IMR-90 (cell line): ENCODE measurements at regions not wholly inside any gene's neighbourhood (a gene's known extent, or its start where the extent isn't known, plus 50 kb on each side); places are given as distances from the start of the nearest gene placed in this dataset.

ENCODE experiments used
- ATAC-seq: fragments of 200-7000 bp; cut with Tn5 transposase; 2 replicates; pipeline ENCODE4 v1.9.1; 2020; ENCODE audit warnings: low read depth, mild to moderate bottlenecking, moderate library complexity
- BruUV-seq: library from RNA; stranded (reverse); fragments of 400-500 nt; replicated peaks from 2 replicates; lab custom pipeline; 2021; lab: Mats Ljungman, UMichigan
- CTCF ChIA-PET: fragments of 300-600 bp; formaldehyde crosslinking; extraction: SDS; loops from one replicate; lab custom pipeline; 2021; ENCODE audit warnings: antibody characterized with exemption; lab: Yijun Ruan, JAX
- POLR2A ChIA-PET: fragments of 300-600 bp; sonication (Branson Sonifier 250); formaldehyde crosslinking; loops from one replicate; lab custom pipeline; 2022; ENCODE audit warnings: antibody characterized with exemption; ENCODE audit not compliant: unreplicated experiment; lab: Charles Lee
- DNase-seq: peaks from one replicate; pipeline ENCODE4 v3.0.0; 2013
- H2AFZ ChIP-seq: replicated peaks from 2 replicates; pipeline ENCODE3; 2013; ENCODE audit warnings: low read length, mild to moderate bottlenecking; ENCODE audit not compliant: poor library complexity
- H2AK5ac ChIP-seq: 2 replicates; pipeline ENCODE4 v1.6.1; 2013; ENCODE audit warnings: low read depth, low read length, inconsistent platforms
- H2AK9ac ChIP-seq: replicated peaks from 2 replicates; pipeline ENCODE3; 2013; ENCODE audit warnings: mild to moderate bottlenecking, low read depth, low read length, moderate library complexity; ENCODE audit not compliant: poor library complexity
- H2BK120ac ChIP-seq: 2 replicates; pipeline ENCODE4 v1.6.1; 2013; ENCODE audit warnings: low read depth, low read length, inconsistent platforms
- H2BK15ac ChIP-seq: 3 replicates; pipeline ENCODE4 v1.6.1; 2013; ENCODE audit warnings: low read depth, low read length, inconsistent platforms
- H2BK20ac ChIP-seq: 2 replicates; pipeline ENCODE4 v1.6.1; 2013; ENCODE audit warnings: low read depth, mild to moderate bottlenecking, inconsistent platforms, low read length, moderate library complexity
- H2BK5ac ChIP-seq: 2 replicates; pipeline ENCODE4 v1.6.1; 2013; ENCODE audit warnings: mild to moderate bottlenecking, low read depth, low read length, inconsistent platforms; ENCODE audit not compliant: poor library complexity, severe bottlenecking
- H3K14ac ChIP-seq: replicated peaks from 2 replicates; pipeline ENCODE4 v1.6.1; 2013; ENCODE audit warnings: low read depth, low read length, inconsistent platforms
- H3K18ac ChIP-seq: 2 replicates; pipeline ENCODE4 v1.6.1; 2013; ENCODE audit warnings: low read depth, low read length, control low read depth
- H3K23ac ChIP-seq: 2 replicates; pipeline ENCODE4 v1.6.1; 2013; ENCODE audit warnings: low read depth, low read length, inconsistent platforms
- H3K27ac ChIP-seq: 2 replicates; pipeline ENCODE4 v1.5.1; 2013; ENCODE audit warnings: mild to moderate bottlenecking, control low read depth, low read length; ENCODE audit not compliant: insufficient read depth
- H3K27me3 ChIP-seq: 2 replicates; pipeline ENCODE4 v1.6.1; 2013; ENCODE audit warnings: low read length; ENCODE audit not compliant: control insufficient read depth, insufficient read depth
- H3K36me3 ChIP-seq: 2 replicates; pipeline ENCODE4 v1.6.1; 2013; ENCODE audit warnings: low read length, mixed read lengths; ENCODE audit not compliant: control insufficient read depth, insufficient read depth
- H3K4ac ChIP-seq: 2 replicates; pipeline ENCODE4 v1.6.1; 2013; ENCODE audit warnings: low read depth, low read length, inconsistent platforms
- H3K4me1 ChIP-seq: 2 replicates; pipeline ENCODE4 v1.6.1; 2013; ENCODE audit warnings: low read length, mixed read lengths; ENCODE audit not compliant: control insufficient read depth, insufficient read depth
- H3K4me2 ChIP-seq: 2 replicates; pipeline ENCODE4 v1.6.1; 2013; ENCODE audit warnings: low read depth, mild to moderate bottlenecking, control low read depth, low read length, moderate library complexity
- H3K4me3 ChIP-seq: 2 replicates; pipeline ENCODE4 v1.5.1; 2013; ENCODE audit warnings: low read depth, mild to moderate bottlenecking, control low read depth, low read length, moderate library complexity; ENCODE audit not compliant: insufficient read depth
- H3K56ac ChIP-seq: 2 replicates; pipeline ENCODE4 v1.6.1; 2013; ENCODE audit warnings: low read length, inconsistent platforms; ENCODE audit not compliant: insufficient read depth; ENCODE audit errors: extremely low read depth
- H3K79me1 ChIP-seq, 2 experiments: 2 replicates each; pipeline ENCODE4 v1.6.1; 2013; ENCODE audit warnings: low read length in 2 of 2, inconsistent platforms in 1 of 2, low read depth in 1 of 2
- H3K9ac ChIP-seq: 2 replicates; pipeline ENCODE4 v1.6.1; 2013; ENCODE audit warnings: low read depth, low read length, control low read depth
- H3K9me1 ChIP-seq: 2 replicates; pipeline ENCODE4 v1.6.1; 2013; ENCODE audit warnings: low read length, inconsistent platforms; ENCODE audit not compliant: insufficient read depth
- H3K9me3 ChIP-seq: 2 replicates; pipeline ENCODE4 v1.6.1; 2013; ENCODE audit warnings: low read length; ENCODE audit not compliant: control insufficient read depth, insufficient read depth
- H4K20me1 ChIP-seq: 2 replicates; pipeline ENCODE4 v1.6.1; 2013; ENCODE audit warnings: low read length, inconsistent platforms; ENCODE audit not compliant: insufficient read depth
- H4K5ac ChIP-seq: 2 replicates; pipeline ENCODE4 v1.6.1; 2013; ENCODE audit warnings: mild to moderate bottlenecking, low read depth, low read length, control low read depth
- H4K8ac ChIP-seq, 2 experiments: 2 replicates each; pipeline ENCODE4 v1.6.1; 2013; ENCODE audit warnings: low read depth in 2 of 2, low read length in 2 of 2, control low read depth in 1 of 2, inconsistent platforms in 1 of 2
- H4K91ac ChIP-seq: 2 replicates; pipeline ENCODE4 v1.6.1; 2013; ENCODE audit warnings: low read depth, low read length, inconsistent platforms; ENCODE audit not compliant: insufficient read depth
- BHLHE40 ChIP-seq: fragments of 150-350 bp; IDR thresholded peaks from 2 replicates; pipeline ENCODE4 v1.6.1; 2016; ENCODE audit warnings: mild to moderate bottlenecking, low read depth, low read length
- CEBPB ChIP-seq: IDR thresholded peaks from 2 replicates; pipeline ENCODE4 v1.6.1; 2012; ENCODE audit warnings: low read depth, low read length, improper control_type of control experiment
- FOS ChIP-seq: fragments of 150-350 bp; IDR thresholded peaks from 2 replicates; pipeline ENCODE4 v1.6.1; 2016; ENCODE audit warnings: low read depth, low read length
- NFE2L2 ChIP-seq: fragments of 150-350 bp; IDR thresholded peaks from 2 replicates; pipeline ENCODE4 v1.6.1; 2016; ENCODE audit warnings: low read depth, mild to moderate bottlenecking, low read length
- WGBS, 2 experiments: methylation state at CpG; one replicate each; pipeline versions ENCODE4 v1.1.5 to v1.1.7; 2013; ENCODE audit warnings: missing lambda C conversion rate in 2 of 2; ENCODE audit not compliant: insufficient read length in 1 of 2; ENCODE audit errors: extremely low coverage in 2 of 2; 5-methylcytosine and 5-hydroxymethylcytosine counted together
- dilution Hi-C: fragments of 300-500 bp; cut with HindIII; formaldehyde crosslinking; loops from one replicate; pipeline ENCODE4 v1.14.3; 2018; ENCODE audit warnings: low sequenced_read_pairs; ENCODE audit not compliant: unreplicated experiment
- in situ Hi-C: fragments of 300-500 bp; cut with MboI; formaldehyde crosslinking; loops from 3 replicates; pipeline ENCODE4 v1.14.3; 2019; ENCODE audit warnings: low sequenced_read_pairs, inconsistent platforms, mixed read lengths
- intact Hi-C: fragments of 100-400 bp; cut with micrococcal nuclease; formaldehyde crosslinking; loops from 2 replicates; pipeline ENCODE4 v1.10.0; 2022
- TF ChIP-seq, protein P1 (sequence below): conservative IDR thresholded peaks from 2 replicates; pipeline ENCODE4 v1.5.1; 2012; ENCODE audit warnings: mild to moderate bottlenecking, low read depth, low read length, improper control_type of control experiment

DNA sequence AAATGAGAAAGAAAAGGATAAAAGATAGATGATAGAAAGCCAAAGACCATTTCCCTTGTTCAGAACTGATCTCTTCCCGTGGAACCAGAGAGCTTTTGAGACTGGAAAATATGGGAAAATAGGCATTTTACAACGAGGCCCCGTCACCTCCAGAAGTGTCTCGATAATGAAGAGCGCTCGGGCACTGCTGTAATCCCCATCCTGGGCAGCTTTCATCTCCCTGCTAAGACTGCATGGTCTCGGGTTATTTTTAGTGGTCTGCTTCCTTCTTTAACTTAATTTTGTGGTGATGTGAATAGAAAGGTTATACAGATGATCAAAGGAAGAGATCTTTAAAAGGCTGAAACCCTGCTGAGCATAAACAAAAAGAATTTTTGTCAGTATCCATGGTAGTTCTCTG, 176.6 kb downstream of the METTL4 start:
- DNase-seq (no peak), ATAC-seq (no peak)
- Histone ChIP-seq H2AK5ac (no peak overlapping the region), H2AK9ac (no peak overlapping the region), H2BK120ac (no peak overlapping the region), H3K14ac (no peak overlapping the region), H2BK20ac (no peak overlapping the region), H3K4me1 (no peaks in the 10 kb centered on the region), H3K79me1 (no peaks in the 10 kb centered on the region), H3K4ac (no peak overlapping the region), H3K9me1 (no peaks in the 10 kb centered on the region), H3K9me3 (no peaks in the 10 kb centered on the region), H3K36me3 (no peaks in the 10 kb centered on the region), H4K91ac (no peak overlapping the region), H3K27ac (no peak overlapping the region), H2AFZ (no peak overlapping the region), H2BK5ac (no peak overlapping the region), H3K23ac (no peak overlapping the region), H3K9ac (no peak overlapping the region), H3K4me3 (no peak overlapping the region), H4K5ac (no peak overlapping the region), H3K56ac (no peak overlapping the region), H3K18ac (no peak overlapping the region), H3K27me3 (no peaks in the 10 kb centered on the region), H2BK15ac (no peak overlapping the region), H4K20me1 (no peaks in the 10 kb centered on the region), H3K4me2 (no peak overlapping the region), H4K8ac (no peak overlapping the region)
- dilution Hi-C loops, result no loop called here
- no peak for TF ChIP-seq FOS
- no peak for TF ChIP-seq CEBPB
- TF ChIP-seq, protein P1, sequence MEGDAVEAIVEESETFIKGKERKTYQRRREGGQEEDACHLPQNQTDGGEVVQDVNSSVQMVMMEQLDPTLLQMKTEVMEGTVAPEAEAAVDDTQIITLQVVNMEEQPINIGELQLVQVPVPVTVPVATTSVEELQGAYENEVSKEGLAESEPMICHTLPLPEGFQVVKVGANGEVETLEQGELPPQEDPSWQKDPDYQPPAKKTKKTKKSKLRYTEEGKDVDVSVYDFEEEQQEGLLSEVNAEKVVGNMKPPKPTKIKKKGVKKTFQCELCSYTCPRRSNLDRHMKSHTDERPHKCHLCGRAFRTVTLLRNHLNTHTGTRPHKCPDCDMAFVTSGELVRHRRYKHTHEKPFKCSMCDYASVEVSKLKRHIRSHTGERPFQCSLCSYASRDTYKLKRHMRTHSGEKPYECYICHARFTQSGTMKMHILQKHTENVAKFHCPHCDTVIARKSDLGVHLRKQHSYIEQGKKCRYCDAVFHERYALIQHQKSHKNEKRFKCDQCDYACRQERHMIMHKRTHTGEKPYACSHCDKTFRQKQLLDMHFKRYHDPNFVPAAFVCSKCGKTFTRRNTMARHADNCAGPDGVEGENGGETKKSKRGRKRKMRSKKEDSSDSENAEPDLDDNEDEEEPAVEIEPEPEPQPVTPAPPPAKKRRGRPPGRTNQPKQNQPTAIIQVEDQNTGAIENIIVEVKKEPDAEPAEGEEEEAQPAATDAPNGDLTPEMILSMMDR, result no peak
- no peak for TF ChIP-seq BHLHE40
- TF ChIP-seq NFE2L2, result no peak
- no TSS peak for BruUV-seq
- CTCF ChIA-PET, result interaction anchor here (0.6 kb wide), 1 partner anchor 805 kb away, joined by 3 read pairs; no protein-coding TSS in a partner anchor
- no CpG with 5 or more reads among the region's 7 CpGs for WGBS, 2 experiments
- in situ Hi-C loops, result no loop called here
- intact Hi-C loops, result no loop called here
- POLR2A ChIA-PET, result no interaction called here
